ENCODE measurements at regions not wholly inside any gene's neighbourhood (a gene's known extent, or its start where the extent isn't known, plus 50 kb on each side); places are given as distances from the start of the nearest gene placed in this dataset.

DNA sequence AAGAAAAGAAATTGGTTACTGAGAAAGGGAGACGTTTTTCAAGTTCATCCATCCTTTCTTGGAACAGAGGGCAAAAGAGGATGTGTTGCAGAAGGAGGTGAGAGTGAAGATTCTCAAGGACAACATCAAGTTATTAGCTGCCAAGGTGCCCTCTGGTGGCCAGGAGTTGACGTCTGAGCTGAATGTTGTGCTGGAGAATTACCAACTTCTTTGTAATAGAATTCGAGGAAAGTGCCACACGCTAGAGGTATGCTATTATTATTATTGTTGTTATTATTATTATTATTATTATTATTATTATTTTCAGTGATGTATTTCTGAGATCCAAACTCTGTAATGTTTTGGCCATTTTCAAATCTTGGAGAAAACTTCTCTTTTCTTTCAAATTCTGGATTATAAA, 197.0 kb downstream of the UTRN start (continued):
- TF ChIP-seq GABPA (IDR thresholded peaks at IDR 0.05; ENCODE audit: borderline replicate concordance, insufficient read depth, low read length): no peak
- TF ChIP-seq EZH2 (IDR thresholded peaks at IDR 0.05; ENCODE audit: low read depth, low read length, severe bottlenecking): no peak
- TF ChIP-seq CHD2 (IDR thresholded peaks at IDR 0.05; ENCODE audit: low read length): no peak
- peak; percentile 80 to 84 for TF ChIP-seq RAD21 (IDR thresholded peaks at IDR 0.05 in 1 of 2, conservative IDR thresholded peaks at IDR 0.05 in 1 of 2; ENCODE audit: low read depth in 2 of 2, low read length in 2 of 2)

Measured in H1 (cell line).